ENCODE measurements at regions not wholly inside any gene's neighbourhood (a gene's known extent, or its start where the extent isn't known, plus 50 kb on each side); places are given as distances from the start of the nearest gene placed in this dataset.

- TF ChIP-seq POLR2AphosphoS5 (IDR thresholded peaks at IDR 0.05; ENCODE audit: low read depth) (no peak), CTCF (conservative IDR thresholded peaks at IDR 0.05; ENCODE audit: low read depth in 2 of 2) (no peak), JUNB (IDR thresholded peaks at IDR 0.05; ENCODE audit: unreplicated experiment) (no peak), ZNF331 (CRISPR knock-in tag; IDR thresholded peaks at IDR 0.05; ENCODE audit: low read depth) (no peak), NANOG (IDR thresholded peaks at IDR 0.05; ENCODE audit: borderline replicate concordance) (no peak), STAT1 (IDR thresholded peaks at IDR 0.05; ENCODE audit: unreplicated experiment) (no peak), ETS1 (IDR thresholded peaks at IDR 0.05) (no peak), ZNF462 (CRISPR knock-in tag; IDR thresholded peaks at IDR 0.05) (no peak), EZH2phosphoT487 (IDR thresholded peaks at IDR 0.05; ENCODE audit: unreplicated experiment) (no peak), CREB1 (CRISPR knock-in tag; IDR thresholded peaks at IDR 0.05; ENCODE audit: low read depth) (no peak), REST (IDR thresholded peaks at IDR 0.05; ENCODE audit: unreplicated experiment) (no peak), EZH2 (IDR thresholded peaks at IDR 0.05; ENCODE audit: low read depth, unreplicated experiment) (no peak), ZNF114 (CRISPR knock-in tag; IDR thresholded peaks at IDR 0.05) (no peak)
- no peaks in the 10 kb centered on the region for H3K4me1 ChIP-seq (ENCODE audit: insufficient read depth)
- H3K27ac ChIP-seq (ENCODE audit: low read depth) = no peak overlapping the region
- H3K27ac Mint-ChIP-seq = no peak overlapping the region
- H3F3A ChIP-seq (replicated peaks; ENCODE audit: low read depth) = no peaks in the 10 kb centered on the region
- DNase-seq (ENCODE audit: low spot score) (no peak), ATAC-seq (no peak)
- H4K20me1 ChIP-seq (replicated peaks; ENCODE audit: insufficient read depth) = no peaks in the 10 kb centered on the region
- no peaks in the 10 kb centered on the region for H3K36me3 Mint-ChIP-seq (ENCODE audit: low read depth)
- no peaks in the 10 kb centered on the region for H3K27me3 ChIP-seq (ENCODE audit: insufficient read depth)
- no peaks in the 10 kb centered on the region for H3K9me3 Mint-ChIP-seq
- no peak overlapping the region for H2AFZ ChIP-seq
- H3K79me2 ChIP-seq (replicated peaks; ENCODE audit: insufficient read depth) = no peaks in the 10 kb centered on the region
- no peak overlapping the region for H3K4me3 Mint-ChIP-seq
- H3K4me2 ChIP-seq = no peak overlapping the region
- H3K9me2 ChIP-seq (ENCODE audit: insufficient read depth) = peaks cover 3% of the 10 kb centered on the region; the same call in 1 of the 2 replicates
- H3K4me1 Mint-ChIP-seq = peaks cover 10% of the 10 kb centered on the region
- H3K4me3 ChIP-seq = no peak overlapping the region
- no peaks in the 10 kb centered on the region for H3K36me3 ChIP-seq (ENCODE audit: insufficient read depth)
- peaks cover 2% of the 10 kb centered on the region for H3K27me3 Mint-ChIP-seq (ENCODE audit: insufficient read depth, low read depth, poor library complexity)
Measured at GRCh38 chr4:57405359-57405758, 295.2 kb upstream of the IGFBP7 start.

Data from GM23338 (cell line).